ENCODE measurements at regions not wholly inside any gene's neighbourhood (a gene's known extent, or its start where the extent isn't known, plus 50 kb on each side); places are given as distances from the start of the nearest gene placed in this dataset.
A peak's percentile ranks its signal among the peaks of the same experiment; 100 is the strongest.

GRCh38 chr2:105502625-105503334 lies 103.9 kb upstream of the FHL2 start:
- TF ChIP-seq CTCF (conservative IDR thresholded peaks at IDR 0.05; ENCODE audit: low read length) (no peak), EZH2phosphoT487 (IDR thresholded peaks at IDR 0.05; ENCODE audit: borderline replicate concordance) (no peak)
- Histone ChIP-seq H4K20me1 (ENCODE audit: insufficient read depth, low read length, poor library complexity, severe bottlenecking) (no peaks in the 10 kb centered on the region), H3K9me2 (replicated peaks; ENCODE audit: low read depth, low read length) (no peaks in the 10 kb centered on the region), H3K27me3 (ENCODE audit: insufficient read depth, low read length, poor library complexity, severe bottlenecking) (no peaks in the 10 kb centered on the region), H3K36me3 (ENCODE audit: insufficient read depth, low read length) (no peaks in the 10 kb centered on the region), H3K4me3 (ENCODE audit: low read length, poor library complexity, severe bottlenecking) (peak overlapping the region; percentile 20), H3K4me1 (ENCODE audit: insufficient read depth, low read length, poor library complexity, severe bottlenecking) (peaks cover 17% of the 10 kb centered on the region), H3K9me3 (ENCODE audit: insufficient read depth, low read depth, low read length) (peaks cover 5% of the 10 kb centered on the region; the same call in 1 of the 2 replicates), H3K79me2 (ENCODE audit: insufficient read depth, low read length) (no peaks in the 10 kb centered on the region), H2AFZ (ENCODE audit: low read length) (no peak overlapping the region), H3F3A (ENCODE audit: low read depth) (peaks cover 3% of the 10 kb centered on the region; the same call in 1 of the 2 replicates), H3K9ac (ENCODE audit: low read depth, low read length, poor library complexity, severe bottlenecking) (no peak overlapping the region), H3K4me2 (ENCODE audit: low read depth, low read length, poor library complexity, severe bottlenecking) (peak overlapping the region; percentile 64)

- Histone ChIP-seq H2AFZ (ENCODE audit: low read length) (no peak overlapping the region), H3K4me3 (ENCODE audit: low read length, poor library complexity, severe bottlenecking) (no peak overlapping the region), H3K36me3 (ENCODE audit: insufficient read depth, low read length) (no peaks in the 10 kb centered on the region), H3K9me2 (replicated peaks; ENCODE audit: low read depth, low read length) (no peaks in the 10 kb centered on the region), H3K27me3 (ENCODE audit: insufficient read depth, low read length, poor library complexity, severe bottlenecking) (no peaks in the 10 kb centered on the region), H3K4me2 (ENCODE audit: low read depth, low read length, poor library complexity, severe bottlenecking) (no peak overlapping the region), H4K20me1 (ENCODE audit: insufficient read depth, low read length, poor library complexity, severe bottlenecking) (no peaks in the 10 kb centered on the region), H3K9me3 (ENCODE audit: insufficient read depth, low read depth, low read length) (peaks cover 5% of the 10 kb centered on the region; the same call in 1 of the 2 replicates), H3F3A (ENCODE audit: low read depth) (peaks cover 3% of the 10 kb centered on the region; the same call in 1 of the 2 replicates), H3K9ac (ENCODE audit: low read depth, low read length, poor library complexity, severe bottlenecking) (no peak overlapping the region), H3K79me2 (ENCODE audit: insufficient read depth, low read length) (no peaks in the 10 kb centered on the region), H3K4me1 (ENCODE audit: insufficient read depth, low read length, poor library complexity, severe bottlenecking) (peaks cover 11% of the 10 kb centered on the region)
- TF ChIP-seq EZH2phosphoT487 (IDR thresholded peaks at IDR 0.05; ENCODE audit: borderline replicate concordance) (no peak), CTCF (conservative IDR thresholded peaks at IDR 0.05; ENCODE audit: low read length) (no peak)
Measured at GRCh38 chr2:105498281-105498846, 99.5 kb upstream of the FHL2 start.

GRCh38 chr2:105497094-105497493 lies 98.2 kb upstream of the FHL2 start:
- Histone ChIP-seq H3F3A (ENCODE audit: low read depth) (no peaks in the 10 kb centered on the region), H3K4me2 (ENCODE audit: low read depth, low read length, poor library complexity, severe bottlenecking) (no peak overlapping the region), H3K9me3 (ENCODE audit: insufficient read depth, low read depth, low read length) (peaks cover 3% of the 10 kb centered on the region; the same call in 1 of the 2 replicates), H2AFZ (ENCODE audit: low read length) (no peak overlapping the region), H3K4me1 (ENCODE audit: insufficient read depth, low read length, poor library complexity, severe bottlenecking) (no peaks in the 10 kb centered on the region), H3K79me2 (ENCODE audit: insufficient read depth, low read length) (no peaks in the 10 kb centered on the region), H3K36me3 (ENCODE audit: insufficient read depth, low read length) (no peaks in the 10 kb centered on the region), H3K4me3 (ENCODE audit: low read length, poor library complexity, severe bottlenecking) (no peak overlapping the region), H4K20me1 (ENCODE audit: insufficient read depth, low read length, poor library complexity, severe bottlenecking) (no peaks in the 10 kb centered on the region), H3K9ac (ENCODE audit: low read depth, low read length, poor library complexity, severe bottlenecking) (no peak overlapping the region), H3K9me2 (replicated peaks; ENCODE audit: low read depth, low read length) (no peaks in the 10 kb centered on the region), H3K27me3 (ENCODE audit: insufficient read depth, low read length, poor library complexity, severe bottlenecking) (no peaks in the 10 kb centered on the region)
- no peak for TF ChIP-seq CTCF (conservative IDR thresholded peaks at IDR 0.05; ENCODE audit: low read length)
- no peak for TF ChIP-seq EZH2phosphoT487 (IDR thresholded peaks at IDR 0.05; ENCODE audit: borderline replicate concordance)
